ENCODE measurements at regions not wholly inside any gene's neighbourhood (a gene's known extent, or its start where the extent isn't known, plus 50 kb on each side); places are given as distances from the start of the nearest gene placed in this dataset.

DNA sequence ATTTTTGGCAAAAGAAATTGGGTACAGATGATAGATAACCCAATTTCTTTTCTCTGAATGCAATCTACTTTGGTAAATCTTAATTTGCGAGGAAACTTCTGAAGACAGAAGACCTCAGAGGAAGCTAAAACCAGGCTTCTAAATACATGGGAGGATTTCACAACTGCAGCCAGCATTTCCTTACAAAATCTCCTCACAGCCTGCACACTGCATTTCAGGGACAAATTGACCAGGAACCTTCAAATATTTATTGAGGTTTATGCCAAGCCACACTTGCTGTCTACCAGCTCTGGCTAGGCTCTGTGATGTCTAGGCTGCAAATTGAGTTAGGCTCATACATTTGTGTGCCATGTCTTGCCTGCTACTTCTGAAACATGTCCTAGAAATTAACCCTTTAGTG, 167.3 kb upstream of the CDH5 start (continued):
- TF ChIP-seq, protein P1, sequence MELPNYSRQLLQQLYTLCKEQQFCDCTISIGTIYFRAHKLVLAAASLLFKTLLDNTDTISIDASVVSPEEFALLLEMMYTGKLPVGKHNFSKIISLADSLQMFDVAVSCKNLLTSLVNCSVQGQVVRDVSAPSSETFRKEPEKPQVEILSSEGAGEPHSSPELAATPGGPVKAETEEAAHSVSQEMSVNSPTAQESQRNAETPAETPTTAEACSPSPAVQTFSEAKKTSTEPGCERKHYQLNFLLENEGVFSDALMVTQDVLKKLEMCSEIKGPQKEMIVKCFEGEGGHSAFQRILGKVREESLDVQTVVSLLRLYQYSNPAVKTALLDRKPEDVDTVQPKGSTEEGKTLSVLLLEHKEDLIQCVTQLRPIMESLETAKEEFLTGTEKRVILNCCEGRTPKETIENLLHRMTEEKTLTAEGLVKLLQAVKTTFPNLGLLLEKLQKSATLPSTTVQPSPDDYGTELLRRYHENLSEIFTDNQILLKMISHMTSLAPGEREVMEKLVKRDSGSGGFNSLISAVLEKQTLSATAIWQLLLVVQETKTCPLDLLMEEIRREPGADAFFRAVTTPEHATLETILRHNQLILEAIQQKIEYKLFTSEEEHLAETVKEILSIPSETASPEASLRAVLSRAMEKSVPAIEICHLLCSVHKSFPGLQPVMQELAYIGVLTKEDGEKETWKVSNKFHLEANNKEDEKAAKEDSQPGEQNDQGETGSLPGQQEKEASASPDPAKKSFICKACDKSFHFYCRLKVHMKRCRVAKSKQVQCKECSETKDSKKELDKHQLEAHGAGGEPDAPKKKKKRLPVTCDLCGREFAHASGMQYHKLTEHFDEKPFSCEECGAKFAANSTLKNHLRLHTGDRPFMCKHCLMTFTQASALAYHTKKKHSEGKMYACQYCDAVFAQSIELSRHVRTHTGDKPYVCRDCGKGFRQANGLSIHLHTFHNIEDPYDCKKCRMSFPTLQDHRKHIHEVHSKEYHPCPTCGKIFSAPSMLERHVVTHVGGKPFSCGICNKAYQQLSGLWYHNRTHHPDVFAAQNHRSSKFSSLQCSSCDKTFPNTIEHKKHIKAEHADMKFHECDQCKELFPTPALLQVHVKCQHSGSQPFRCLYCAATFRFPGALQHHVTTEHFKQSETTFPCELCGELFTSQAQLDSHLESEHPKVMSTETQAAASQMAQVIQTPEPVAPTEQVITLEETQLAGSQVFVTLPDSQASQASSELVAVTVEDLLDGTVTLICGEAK (IDR thresholded peaks at IDR 0.05): no peak
- TF ChIP-seq, protein P1 (CRISPR knock-in tag; IDR thresholded peaks at IDR 0.05): no peak
- TF ChIP-seq, protein P2, sequence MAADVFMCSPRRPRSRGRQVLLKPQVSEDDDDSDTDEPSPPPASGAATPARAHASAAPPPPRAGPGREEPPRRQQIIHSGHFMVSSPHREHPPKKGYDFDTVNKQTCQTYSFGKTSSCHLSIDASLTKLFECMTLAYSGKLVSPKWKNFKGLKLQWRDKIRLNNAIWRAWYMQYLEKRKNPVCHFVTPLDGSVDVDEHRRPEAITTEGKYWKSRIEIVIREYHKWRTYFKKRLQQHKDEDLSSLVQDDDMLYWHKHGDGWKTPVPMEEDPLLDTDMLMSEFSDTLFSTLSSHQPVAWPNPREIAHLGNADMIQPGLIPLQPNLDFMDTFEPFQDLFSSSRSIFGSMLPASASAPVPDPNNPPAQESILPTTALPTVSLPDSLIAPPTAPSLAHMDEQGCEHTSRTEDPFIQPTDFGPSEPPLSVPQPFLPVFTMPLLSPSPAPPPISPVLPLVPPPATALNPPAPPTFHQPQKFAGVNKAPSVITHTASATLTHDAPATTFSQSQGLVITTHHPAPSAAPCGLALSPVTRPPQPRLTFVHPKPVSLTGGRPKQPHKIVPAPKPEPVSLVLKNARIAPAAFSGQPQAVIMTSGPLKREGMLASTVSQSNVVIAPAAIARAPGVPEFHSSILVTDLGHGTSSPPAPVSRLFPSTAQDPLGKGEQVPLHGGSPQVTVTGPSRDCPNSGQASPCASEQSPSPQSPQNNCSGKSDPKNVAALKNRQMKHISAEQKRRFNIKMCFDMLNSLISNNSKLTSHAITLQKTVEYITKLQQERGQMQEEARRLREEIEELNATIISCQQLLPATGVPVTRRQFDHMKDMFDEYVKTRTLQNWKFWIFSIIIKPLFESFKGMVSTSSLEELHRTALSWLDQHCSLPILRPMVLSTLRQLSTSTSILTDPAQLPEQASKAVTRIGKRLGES (CRISPR knock-in tag; IDR thresholded peaks at IDR 0.05; ENCODE audit: borderline replicate concordance): no peak
